Stimulated activated CD4-positive, alpha-beta T cell treated with anti-CD3 and anti-CD28 coated beads, Interleukin-2, amount 100 ng/mL, for 24 hours (primary cell): ENCODE measurements at regions not wholly inside any gene's neighbourhood (a gene's known extent, or its start where the extent isn't known, plus 50 kb on each side); places are given as distances from the start of the nearest gene placed in this dataset.

ENCODE experiments used
- DNase-seq, 2 donors: peaks; one replicate each; pipeline ENCODE4 v3.0.0-alpha.2; 2020

GRCh38 chr3:22495791-22496190 lies 707.3 kb upstream of the UBE2E2 start:
- no peak for DNase-seq

GRCh38 chr3:22496641-22497040 lies 706.5 kb upstream of the UBE2E2 start:
- no peak for DNase-seq

- no peak for DNase-seq
Measured at GRCh38 chr3:22506871-22507270, 696.3 kb upstream of the UBE2E2 start.

- no peak for DNase-seq
Measured at GRCh38 chr3:22507709-22508108, 695.4 kb upstream of the UBE2E2 start.

- DNase-seq = no peak
Measured at GRCh38 chr3:22523925-22524324, 679.2 kb upstream of the UBE2E2 start.

DNA sequence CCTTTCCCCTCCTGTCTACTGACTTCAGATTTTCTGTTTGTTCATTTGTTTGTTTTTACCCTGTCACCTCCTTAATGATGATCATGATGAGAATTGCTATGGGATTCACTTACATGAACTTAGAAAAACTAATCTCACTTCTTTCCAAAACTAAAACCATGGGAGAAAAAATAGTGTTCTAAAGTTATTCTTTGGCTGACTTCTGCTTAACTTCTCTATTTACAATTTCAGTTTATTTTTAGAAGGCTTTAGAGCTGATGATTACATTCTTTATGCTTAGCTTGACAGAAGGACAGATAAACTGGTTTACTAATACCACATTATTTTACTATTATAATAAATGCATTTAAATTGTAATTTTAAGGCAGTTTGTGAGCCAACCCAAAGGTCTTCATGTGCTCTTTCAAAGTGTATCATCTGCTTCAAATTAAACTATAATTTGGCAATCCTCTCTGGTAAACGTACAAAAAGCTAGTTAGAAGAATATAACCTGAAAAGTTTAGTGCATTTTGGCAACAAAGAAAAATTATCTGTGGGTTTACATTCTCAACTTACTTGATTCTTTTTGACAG lies 676.8 kb upstream of the UBE2E2 start:
- no peak for DNase-seq

- DNase-seq = no peak
Measured at GRCh38 chr3:22536541-22536940, 666.6 kb upstream of the UBE2E2 start.

- DNase-seq = no peak
Measured at GRCh38 chr3:22537560-22537959, 665.6 kb upstream of the UBE2E2 start.

GRCh38 chr3:22542311-22542710 lies 660.8 kb upstream of the UBE2E2 start:
- DNase-seq = no peak

GRCh38 chr3:22555753-22556435 lies 647.2 kb upstream of the UBE2E2 start:
- DNase-seq = no peak

GRCh38 chr3:22565393-22565792 lies 637.7 kb upstream of the UBE2E2 start:
- DNase-seq = no peak

DNA sequence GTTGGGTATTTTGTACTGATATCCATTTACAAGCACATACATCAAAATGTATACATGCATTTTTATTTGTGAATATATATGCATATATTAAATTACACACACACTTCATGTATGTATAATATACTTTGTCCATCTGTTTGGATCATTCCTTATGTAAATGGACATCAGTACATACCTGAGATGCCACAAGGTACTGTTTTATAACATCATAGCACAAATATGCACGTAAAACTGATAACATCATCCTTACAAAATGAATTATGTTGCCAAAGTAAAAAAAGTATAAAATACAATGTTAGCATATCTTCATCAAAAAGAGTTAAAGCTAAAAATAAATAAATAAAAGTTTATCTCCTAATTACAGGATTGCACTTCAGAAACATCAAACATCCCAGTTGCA lies 634.8 kb upstream of the UBE2E2 start:
- DNase-seq = no peak

DNA sequence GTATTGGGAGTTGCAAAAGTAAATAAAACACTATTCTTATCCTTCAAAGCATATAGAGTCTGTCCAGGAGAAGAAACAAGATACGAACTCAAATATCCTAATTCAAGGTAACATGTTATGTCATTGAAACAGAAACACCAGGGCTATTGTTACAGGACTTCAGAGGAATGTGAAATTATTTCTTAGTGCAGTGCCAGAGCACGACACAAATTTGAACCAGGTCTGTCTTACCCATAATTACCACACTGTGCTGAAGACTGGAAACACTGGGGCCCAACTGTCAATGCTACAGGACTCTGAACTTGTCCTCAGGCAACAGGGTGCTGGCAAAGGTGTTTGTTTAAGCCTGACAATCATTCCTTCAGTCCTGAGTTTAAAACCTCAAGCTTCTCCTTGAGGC lies 633.6 kb upstream of the UBE2E2 start:
- DNase-seq = no peak

DNA sequence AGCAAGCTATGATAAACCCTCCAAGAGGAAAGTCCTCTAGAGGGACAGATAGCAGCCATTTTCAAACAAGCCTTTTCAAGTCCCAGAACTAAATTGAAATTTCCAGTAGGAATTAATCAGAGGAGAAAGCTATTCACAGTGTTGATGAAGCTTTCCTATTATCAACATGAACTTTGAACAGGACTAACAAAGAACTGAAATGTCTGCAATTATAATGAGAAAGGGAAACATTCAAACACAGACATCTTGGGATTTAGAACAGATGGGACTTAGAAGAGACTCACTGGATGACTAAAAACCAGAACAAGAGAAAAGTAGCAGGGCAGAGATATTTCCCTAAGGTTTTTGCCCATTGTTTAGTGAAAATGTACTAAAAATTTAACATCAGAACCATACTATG lies 622.1 kb upstream of the UBE2E2 start:
- DNase-seq = no peak

GRCh38 chr3:22582266-22582665 lies 620.9 kb upstream of the UBE2E2 start:
- no peak for DNase-seq

- no peak for DNase-seq
Measured at GRCh38 chr3:22585504-22585903, 617.6 kb upstream of the UBE2E2 start.

DNA sequence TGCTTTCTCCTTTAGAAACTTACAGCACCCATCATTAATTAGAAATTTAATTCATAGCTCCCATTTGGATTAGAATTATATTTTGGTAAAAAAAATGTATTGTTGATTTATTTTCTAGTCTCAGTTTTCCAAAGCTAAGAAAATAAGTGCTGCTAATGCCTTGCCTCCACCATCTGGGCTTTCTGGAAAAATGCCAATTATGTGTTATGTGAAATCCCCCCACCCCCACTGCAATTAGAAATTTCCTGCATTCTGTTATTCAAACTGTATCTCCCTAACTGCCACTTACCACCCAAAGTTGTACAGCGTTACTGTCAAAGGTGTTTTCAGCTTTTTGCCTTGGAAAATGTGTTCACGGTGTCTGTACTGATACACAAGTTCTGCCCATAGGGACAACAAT lies 617.2 kb upstream of the UBE2E2 start:
- no peak for DNase-seq

- DNase-seq = no peak
Measured at GRCh38 chr3:22587446-22587845, 615.7 kb upstream of the UBE2E2 start.

- no peak for DNase-seq
Measured at GRCh38 chr3:22593638-22594037, 609.5 kb upstream of the UBE2E2 start.

DNA sequence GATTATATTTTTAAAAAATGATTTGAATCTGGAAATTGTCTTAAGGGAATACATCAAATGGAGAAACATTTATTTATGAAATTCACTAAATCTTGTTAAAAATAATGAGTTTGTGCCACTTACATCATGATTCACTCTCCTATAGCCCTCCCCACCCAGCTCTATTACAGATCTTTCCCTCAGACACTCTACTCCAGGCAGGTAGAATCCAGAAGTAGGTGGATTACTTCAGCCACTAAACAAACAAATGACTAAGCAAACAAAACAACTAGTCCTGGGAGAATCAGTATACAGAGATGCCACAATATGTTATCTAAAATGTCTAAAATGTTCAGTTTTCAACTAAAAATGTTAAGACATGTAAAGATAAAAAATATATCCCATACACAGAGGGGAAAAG lies 608.1 kb upstream of the UBE2E2 start:
- DNase-seq = no peak

DNA sequence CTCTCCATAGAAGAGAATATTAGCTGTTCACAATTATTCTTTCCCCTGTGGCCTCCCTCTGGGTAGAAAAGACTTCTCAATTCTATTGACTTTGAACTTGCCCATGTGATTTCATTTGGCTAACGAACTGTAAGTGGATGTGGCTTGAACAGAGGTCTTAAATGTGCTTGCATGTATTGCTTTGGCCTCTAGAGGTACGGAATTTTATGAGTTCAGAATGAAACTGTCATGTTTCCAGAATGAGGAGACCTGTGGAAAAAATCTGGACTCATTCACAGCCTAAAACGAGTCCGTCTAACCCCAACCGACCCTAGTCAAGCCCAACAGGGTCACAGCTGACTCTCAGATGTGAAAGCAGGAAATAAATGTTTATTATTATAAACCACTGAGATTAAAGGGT lies 596.7 kb upstream of the UBE2E2 start:
- DNase-seq = no peak

DNA sequence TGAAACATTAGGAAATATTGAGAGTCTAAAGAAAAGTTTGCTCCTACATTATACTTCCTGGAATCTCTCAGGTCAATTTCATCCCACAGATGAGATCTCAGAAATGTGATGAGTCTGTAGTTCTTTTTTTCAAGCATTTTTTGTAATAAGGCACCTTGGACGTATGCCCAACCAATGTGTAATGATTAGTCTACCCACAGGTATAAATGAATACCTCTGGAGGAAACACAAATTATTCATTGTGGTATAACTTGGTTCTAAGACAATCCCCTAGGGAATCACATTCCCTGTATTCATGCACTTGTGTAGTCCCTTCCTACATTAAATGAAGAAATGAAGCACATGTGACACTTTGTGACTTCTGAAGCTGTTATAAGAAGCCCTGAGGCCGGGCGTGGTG lies 596.2 kb upstream of the UBE2E2 start:
- DNase-seq = no peak

GRCh38 chr3:22608093-22608492 lies 595.0 kb upstream of the UBE2E2 start:
- no peak for DNase-seq

DNA sequence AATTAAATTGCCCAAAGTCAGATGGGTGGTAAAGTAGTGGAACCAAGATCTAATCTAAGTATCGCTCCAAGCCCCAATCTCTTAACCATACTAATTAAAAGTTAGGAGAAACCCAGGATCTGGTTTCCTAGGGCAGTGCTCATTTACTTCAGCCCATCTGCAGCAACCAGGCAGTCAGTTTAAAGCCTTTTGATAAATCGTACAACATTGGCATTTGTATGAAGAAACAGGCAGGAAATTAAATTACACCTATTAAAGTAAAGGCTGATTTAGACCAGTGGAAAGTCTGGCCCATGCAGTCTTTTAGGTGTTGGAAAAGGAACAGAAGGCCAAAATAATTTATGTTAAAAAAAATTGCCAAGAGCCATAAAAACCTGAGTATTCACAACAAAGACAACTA lies 594.4 kb upstream of the UBE2E2 start:
- DNase-seq = no peak

GRCh38 chr3:22609139-22609538 lies 594.0 kb upstream of the UBE2E2 start:
- no peak for DNase-seq
